ENCODE measurements at regions not wholly inside any gene's neighbourhood (a gene's known extent, or its start where the extent isn't known, plus 50 kb on each side); places are given as distances from the start of the nearest gene placed in this dataset.

GRCh38 chr13:70612881-70613280, 504.6 kb upstream of the KLHL1 start:
- DNase-seq (ENCODE audit: low read depth): no peak
- no peak overlapping the region for H3K4me3 ChIP-seq (ENCODE audit: low read depth, low read length)
- no peak for TF ChIP-seq CTCF (IDR thresholded peaks at IDR 0.05; ENCODE audit: low read depth, low read length, missing control alignments)
- in situ Hi-C loops (cut with HindIII; ENCODE audit: low sequenced_read_pairs): no loop called here

GRCh38 chr13:70604448-70604847, 496.2 kb upstream of the KLHL1 start:
- no peak for TF ChIP-seq CTCF (IDR thresholded peaks at IDR 0.05; ENCODE audit: low read depth, low read length, missing control alignments)
- in situ Hi-C loops (cut with HindIII; ENCODE audit: low sequenced_read_pairs): no loop called here
- no peak for DNase-seq (ENCODE audit: low read depth)
- H3K4me3 ChIP-seq (ENCODE audit: low read depth, low read length): no peak overlapping the region

- no peak for TF ChIP-seq CTCF (IDR thresholded peaks at IDR 0.05; ENCODE audit: low read depth, low read length, missing control alignments)
- H3K4me3 ChIP-seq (ENCODE audit: low read depth, low read length): no peak overlapping the region
- DNase-seq (ENCODE audit: low read depth): no peak
- in situ Hi-C loops (cut with HindIII; ENCODE audit: low sequenced_read_pairs): loop anchor here (25.0 kb wide), 1 partner anchor 1031 kb away; no protein-coding TSS in a partner anchor
Observed at GRCh38 chr13:70593716-70594115, 485.5 kb upstream of the KLHL1 start.

DNA sequence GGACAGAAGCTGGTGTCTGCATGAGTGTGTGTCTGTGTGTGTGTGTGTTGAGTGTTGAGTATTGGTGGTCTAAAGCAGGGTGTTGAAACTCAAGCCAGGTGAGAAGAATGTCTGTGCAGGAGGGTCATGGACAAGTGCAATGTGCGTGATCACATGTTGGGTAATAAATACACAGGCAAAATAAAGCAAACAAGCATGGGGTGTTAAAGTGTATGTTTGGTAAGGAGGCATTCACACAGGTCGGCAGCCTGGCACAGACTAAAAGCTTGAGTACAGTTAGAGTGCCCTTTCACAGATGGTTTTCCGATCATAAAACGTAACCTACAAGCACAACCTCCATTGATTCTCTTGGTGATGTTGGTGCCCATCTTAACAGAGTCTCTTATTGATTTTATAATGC, 476.9 kb upstream of the KLHL1 start:
- H3K4me3 ChIP-seq (ENCODE audit: low read depth, low read length): no peak overlapping the region
- in situ Hi-C loops (cut with HindIII; ENCODE audit: low sequenced_read_pairs): loop anchor here (25.0 kb wide), 1 partner anchor 1023 kb away; no protein-coding TSS in a partner anchor
- no peak for TF ChIP-seq CTCF (IDR thresholded peaks at IDR 0.05; ENCODE audit: low read depth, low read length, missing control alignments)
- no peak for DNase-seq (ENCODE audit: low read depth)

GRCh38 chr13:70580825-70581224, 472.6 kb upstream of the KLHL1 start:
- H3K4me3 ChIP-seq (ENCODE audit: low read depth, low read length): no peak overlapping the region
- TF ChIP-seq CTCF (IDR thresholded peaks at IDR 0.05; ENCODE audit: low read depth, low read length, missing control alignments): no peak
- in situ Hi-C loops (cut with HindIII; ENCODE audit: low sequenced_read_pairs): loop anchor here (25.0 kb wide), 1 partner anchor 1019 kb away; no protein-coding TSS in a partner anchor
- DNase-seq (ENCODE audit: low read depth): no peak

DNA sequence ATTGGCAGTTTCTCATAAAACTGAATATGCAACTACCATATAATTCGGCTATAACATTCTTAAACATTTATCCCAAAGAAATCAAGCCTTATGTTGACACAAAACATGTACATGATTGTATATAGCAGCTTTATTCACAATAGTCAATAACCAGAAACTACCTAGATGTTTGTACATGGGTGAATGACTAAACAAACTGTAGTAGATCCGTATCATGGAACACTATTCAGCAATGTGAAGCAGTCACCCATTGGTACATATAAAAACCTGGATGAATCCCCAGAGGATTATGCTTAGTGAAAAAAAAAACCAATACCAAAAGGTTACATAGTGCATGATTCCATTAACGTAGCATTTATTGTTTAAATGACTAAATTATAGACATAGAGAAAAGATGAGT, 471.7 kb upstream of the KLHL1 start:
- in situ Hi-C loops (cut with HindIII; ENCODE audit: low sequenced_read_pairs): loop anchor here (25.0 kb wide), 1 partner anchor 1018 kb away; no protein-coding TSS in a partner anchor
- DNase-seq (ENCODE audit: low read depth): no peak
- no peak for TF ChIP-seq CTCF (IDR thresholded peaks at IDR 0.05; ENCODE audit: low read depth, low read length, missing control alignments)
- H3K4me3 ChIP-seq (ENCODE audit: low read depth, low read length): no peak overlapping the region

DNA sequence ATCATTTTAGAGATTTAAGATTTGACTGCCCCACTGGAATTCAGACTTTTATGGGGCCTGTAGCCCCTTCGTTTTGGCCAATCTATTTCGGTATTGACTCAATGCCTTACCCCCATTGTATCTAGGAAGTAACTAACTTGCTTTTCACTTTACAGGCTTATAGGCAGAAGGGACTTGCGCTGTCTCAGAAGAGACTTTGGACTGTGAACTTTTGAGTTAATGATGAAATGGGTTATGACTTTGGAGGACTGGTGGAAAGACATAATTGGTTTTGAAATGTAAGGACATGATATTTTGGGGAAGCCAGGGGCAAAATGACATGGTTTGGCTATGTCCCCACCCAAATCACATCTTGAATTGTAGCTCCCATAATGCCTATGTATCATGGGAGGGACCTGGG, 463.0 kb upstream of the KLHL1 start:
- no peak for TF ChIP-seq CTCF (IDR thresholded peaks at IDR 0.05; ENCODE audit: low read depth, low read length, missing control alignments)
- H3K4me3 ChIP-seq (ENCODE audit: low read depth, low read length): no peak overlapping the region
- in situ Hi-C loops (cut with HindIII; ENCODE audit: low sequenced_read_pairs): no loop called here
- DNase-seq (ENCODE audit: low read depth): no peak

Data from astrocyte of the cerebellum (primary cell).